OCI-LY3 (cell line): ENCODE measurements at regions not wholly inside any gene's neighbourhood (a gene's known extent, or its start where the extent isn't known, plus 50 kb on each side); places are given as distances from the start of the nearest gene placed in this dataset.

Source experiments
- H2AFZ ChIP-seq: fragments of 200-600, 300-600 bp; shearing (Covaris generic); 2 replicates; pipeline ENCODE4 v1.6.0; 2014; ENCODE audit warnings: antibody characterized with exemption, low read depth, low read length
- H3K27ac ChIP-seq: fragments of 200-600, 300-600 bp; sonication (generic); 2 replicates; pipeline ENCODE4 v1.5.1; 2014; ENCODE audit warnings: mild to moderate bottlenecking, low read length, moderate library complexity, mixed read lengths
- H3K27me3 ChIP-seq: fragments of 200-600, 300-600 bp; sonication (generic); 2 replicates; pipeline ENCODE4 v1.6.1; 2014; ENCODE audit warnings: low read depth, low read length, mixed read lengths
- H3K36me3 ChIP-seq: fragments of 200-600, 300-600 bp; sonication (generic); replicated peaks from 2 replicates; pipeline ENCODE3; 2014; ENCODE audit warnings: low read depth, low read length, mixed read lengths
- H3K4me1 ChIP-seq: fragments of 300-600, 200-600 bp; sonication (generic); 2 replicates; pipeline ENCODE4 v1.6.1; 2014; ENCODE audit warnings: low read length, mixed read lengths
- H3K4me2 ChIP-seq: fragments of 200-600, 300-600 bp; sonication (generic); 2 replicates; pipeline ENCODE4 v1.6.1; 2014; ENCODE audit warnings: low read length, mixed read lengths
- H3K4me3 ChIP-seq: fragments of 300-600, 200-600 bp; sonication (generic); 2 replicates; pipeline ENCODE4 v1.5.1; 2014; ENCODE audit warnings: antibody characterized with exemption, mild to moderate bottlenecking, low read length, moderate library complexity
- H3K79me2 ChIP-seq: fragments of 300-600, 200-600 bp; shearing (Covaris generic); 2 replicates; pipeline ENCODE4 v1.6.1; 2014; ENCODE audit warnings: mild to moderate bottlenecking, low read length, mixed read lengths
- H3K9ac ChIP-seq: fragments of 300-600, 200-600 bp; shearing (Covaris generic); 2 replicates; pipeline ENCODE4 v1.6.0; 2014; ENCODE audit warnings: mild to moderate bottlenecking, low read length, moderate library complexity
- H3K9me3 ChIP-seq: fragments of 200-600, 300-600 bp; shearing (Covaris generic); 2 replicates; pipeline ENCODE4 v1.6.1; 2014; ENCODE audit warnings: low read length, mixed read lengths; ENCODE audit not compliant: insufficient read depth
- H4K20me1 ChIP-seq: fragments of 200-600, 300-600 bp; sonication (generic); 2 replicates; pipeline ENCODE4 v1.6.1; 2016; ENCODE audit warnings: low read length, mixed read lengths; ENCODE audit not compliant: insufficient read depth
- CTCF ChIP-seq: fragments of 200-600, 300-600 bp; sonication (generic); IDR thresholded peaks from 2 replicates; pipeline ENCODE4 v1.5.1; 2014; ENCODE audit warnings: antibody characterized with exemption, low read length, low read depth
- EZH2phosphoT487 ChIP-seq: fragments of 200-600 bp; shearing (Covaris generic); IDR thresholded peaks from 2 replicates; pipeline ENCODE4 v1.6.1; 2018; ENCODE audit warnings: antibody characterized with exemption, mixed run types, low read depth

- H3K79me2 ChIP-seq: no peaks in the 10 kb centered on the region
- TF ChIP-seq CTCF (no peak), EZH2phosphoT487 (no peak)
- H3K4me1 ChIP-seq: no peaks in the 10 kb centered on the region
- H3K27ac ChIP-seq: no peak overlapping the region
- H3K36me3 ChIP-seq: no peaks in the 10 kb centered on the region
- H4K20me1 ChIP-seq: no peaks in the 10 kb centered on the region
- no peaks in the 10 kb centered on the region for H3K9me3 ChIP-seq
- H3K9ac ChIP-seq: no peak overlapping the region
- H3K27me3 ChIP-seq: peaks cover 19% of the 10 kb centered on the region
- no peak overlapping the region for H3K4me2 ChIP-seq
- H3K4me3 ChIP-seq: no peak overlapping the region
- no peak overlapping the region for H2AFZ ChIP-seq
These were observed 141.0 kb downstream of the FOXD2 start for GRCh38 chr1:47578721-47579419.

GRCh38 chr1:47579809-47580208, 142.0 kb downstream of the FOXD2 start:
- Histone ChIP-seq H3K4me1 (no peaks in the 10 kb centered on the region), H3K27me3 (peaks cover 19% of the 10 kb centered on the region), H3K9me3 (no peaks in the 10 kb centered on the region), H3K4me3 (no peak overlapping the region), H3K79me2 (no peaks in the 10 kb centered on the region), H4K20me1 (no peaks in the 10 kb centered on the region), H3K4me2 (no peak overlapping the region), H3K36me3 (no peaks in the 10 kb centered on the region), H2AFZ (no peak overlapping the region), H3K9ac (no peak overlapping the region), H3K27ac (no peak overlapping the region)
- TF ChIP-seq CTCF (no peak), EZH2phosphoT487 (no peak)

- no peaks in the 10 kb centered on the region for H3K9me3 ChIP-seq
- H3K27me3 ChIP-seq: peaks cover 19% of the 10 kb centered on the region
- no peak overlapping the region for H3K4me2 ChIP-seq
- H3K36me3 ChIP-seq: no peaks in the 10 kb centered on the region
- H2AFZ ChIP-seq: no peak overlapping the region
- H3K9ac ChIP-seq: no peak overlapping the region
- no peak overlapping the region for H3K27ac ChIP-seq
- TF ChIP-seq CTCF (no peak), EZH2phosphoT487 (no peak)
- H3K4me1 ChIP-seq: no peaks in the 10 kb centered on the region
- H4K20me1 ChIP-seq: no peaks in the 10 kb centered on the region
- H3K79me2 ChIP-seq: no peaks in the 10 kb centered on the region
- H3K4me3 ChIP-seq: no peak overlapping the region
These were observed 142.7 kb downstream of the FOXD2 start for GRCh38 chr1:47580451-47580995.

GRCh38 chr1:47582891-47583608, 145.2 kb downstream of the FOXD2 start:
- Histone ChIP-seq H3K27me3 (peaks cover 19% of the 10 kb centered on the region), H3K36me3 (no peaks in the 10 kb centered on the region), H4K20me1 (no peaks in the 10 kb centered on the region), H3K4me2 (no peak overlapping the region), H3K9me3 (no peaks in the 10 kb centered on the region), H3K27ac (no peak overlapping the region), H3K4me3 (no peak overlapping the region), H2AFZ (no peak overlapping the region), H3K4me1 (no peaks in the 10 kb centered on the region), H3K79me2 (no peaks in the 10 kb centered on the region), H3K9ac (no peak overlapping the region)
- no peak for TF ChIP-seq EZH2phosphoT487
- TF ChIP-seq CTCF: no peak
